ENCODE measurements at regions not wholly inside any gene's neighbourhood (a gene's known extent, or its start where the extent isn't known, plus 50 kb on each side); places are given as distances from the start of the nearest gene placed in this dataset.

DNA sequence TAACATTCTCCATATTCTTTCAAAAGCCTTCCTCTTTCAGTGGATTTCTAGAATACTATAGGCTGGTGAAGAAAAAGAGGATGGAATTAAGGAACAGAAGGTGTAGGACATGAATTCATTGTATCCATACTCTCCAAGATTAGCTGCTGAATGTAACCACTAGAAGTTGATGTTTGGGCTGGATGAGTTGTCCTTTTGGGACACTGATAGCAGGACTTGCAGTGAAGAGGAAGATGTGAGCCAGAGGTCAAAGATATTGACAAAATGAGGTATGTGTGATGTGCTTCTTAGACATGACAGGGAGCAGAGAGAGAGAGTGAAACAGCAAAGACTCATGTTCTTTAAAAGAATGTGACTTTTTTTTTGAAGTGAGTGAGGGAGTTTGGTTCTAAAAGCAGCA lies 134.3 kb upstream of the MAN1A1 start:
- no peak overlapping the region for H3K9ac ChIP-seq (ENCODE audit: low read depth, low read length)
- H3K9me3 ChIP-seq (ENCODE audit: control insufficient read depth, insufficient read depth, low read length), result no peaks in the 10 kb centered on the region
- no peaks in the 10 kb centered on the region for H3K4me1 ChIP-seq (ENCODE audit: control insufficient read depth, insufficient read depth, low read length)
- H3K27ac ChIP-seq (ENCODE audit: low read depth, low read length), result no peak overlapping the region
- no peaks in the 10 kb centered on the region for H3K36me3 ChIP-seq (ENCODE audit: control insufficient read depth, insufficient read depth, low read length)
- H3K4me3 ChIP-seq (ENCODE audit: low read depth, low read length), result no peak overlapping the region
- H3K27me3 ChIP-seq (ENCODE audit: control insufficient read depth, insufficient read depth, low read length), result no peaks in the 10 kb centered on the region

DNA sequence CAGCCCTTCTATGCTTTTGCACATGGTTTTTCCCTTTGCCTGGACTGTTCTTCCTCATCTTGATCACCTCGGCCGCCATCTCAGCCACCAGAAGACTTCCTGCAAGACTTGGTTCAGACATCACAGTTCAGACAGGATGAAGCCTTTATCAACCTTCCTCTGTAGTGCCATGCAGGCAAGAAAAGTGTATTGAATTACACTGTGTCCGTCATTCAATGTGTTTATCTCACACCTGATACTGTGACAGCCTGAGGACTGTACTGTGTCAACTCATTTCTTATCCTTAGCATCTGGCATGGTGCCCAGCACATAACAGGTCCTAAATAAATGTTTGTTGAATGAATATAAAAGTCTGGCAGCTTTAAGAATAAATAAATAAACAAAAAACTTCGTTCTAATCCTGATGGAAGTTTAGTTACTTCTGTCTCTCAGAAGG lies 133.3 kb upstream of the MAN1A1 start:
- Histone ChIP-seq H3K27me3 (ENCODE audit: control insufficient read depth, insufficient read depth, low read length) (no peaks in the 10 kb centered on the region), H3K9ac (ENCODE audit: low read depth, low read length) (no peak overlapping the region), H3K9me3 (ENCODE audit: control insufficient read depth, insufficient read depth, low read length) (no peaks in the 10 kb centered on the region), H3K27ac (ENCODE audit: low read depth, low read length) (no peak overlapping the region), H3K4me1 (ENCODE audit: control insufficient read depth, insufficient read depth, low read length) (no peaks in the 10 kb centered on the region), H3K36me3 (ENCODE audit: control insufficient read depth, insufficient read depth, low read length) (no peaks in the 10 kb centered on the region), H3K4me3 (ENCODE audit: low read depth, low read length) (no peak overlapping the region)

DNA sequence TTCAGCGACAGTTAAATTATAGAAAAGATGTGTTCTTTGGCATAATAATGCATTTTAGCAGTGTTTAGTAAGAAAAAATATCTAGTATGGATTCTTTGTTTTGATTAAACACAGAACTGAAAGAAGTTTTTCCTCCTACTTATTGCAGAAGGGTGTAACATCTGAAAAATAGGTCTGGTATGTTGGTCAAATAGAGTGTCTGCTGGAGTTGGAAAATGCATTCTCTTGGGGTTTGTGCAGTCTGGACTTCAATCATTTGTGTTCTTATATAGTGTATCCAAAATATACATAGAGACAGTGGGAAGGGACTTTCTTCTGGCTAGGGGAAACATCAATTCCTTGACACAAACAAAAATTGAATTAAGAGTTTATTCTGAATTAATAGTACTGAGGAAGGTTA lies 132.4 kb upstream of the MAN1A1 start:
- H3K36me3 ChIP-seq (ENCODE audit: control insufficient read depth, insufficient read depth, low read length), result no peaks in the 10 kb centered on the region
- H3K4me1 ChIP-seq (ENCODE audit: control insufficient read depth, insufficient read depth, low read length), result no peaks in the 10 kb centered on the region
- no peak overlapping the region for H3K27ac ChIP-seq (ENCODE audit: low read depth, low read length)
- no peaks in the 10 kb centered on the region for H3K27me3 ChIP-seq (ENCODE audit: control insufficient read depth, insufficient read depth, low read length)
- no peak overlapping the region for H3K9ac ChIP-seq (ENCODE audit: low read depth, low read length)
- H3K4me3 ChIP-seq (ENCODE audit: low read depth, low read length), result no peak overlapping the region
- no peaks in the 10 kb centered on the region for H3K9me3 ChIP-seq (ENCODE audit: control insufficient read depth, insufficient read depth, low read length)

DNA sequence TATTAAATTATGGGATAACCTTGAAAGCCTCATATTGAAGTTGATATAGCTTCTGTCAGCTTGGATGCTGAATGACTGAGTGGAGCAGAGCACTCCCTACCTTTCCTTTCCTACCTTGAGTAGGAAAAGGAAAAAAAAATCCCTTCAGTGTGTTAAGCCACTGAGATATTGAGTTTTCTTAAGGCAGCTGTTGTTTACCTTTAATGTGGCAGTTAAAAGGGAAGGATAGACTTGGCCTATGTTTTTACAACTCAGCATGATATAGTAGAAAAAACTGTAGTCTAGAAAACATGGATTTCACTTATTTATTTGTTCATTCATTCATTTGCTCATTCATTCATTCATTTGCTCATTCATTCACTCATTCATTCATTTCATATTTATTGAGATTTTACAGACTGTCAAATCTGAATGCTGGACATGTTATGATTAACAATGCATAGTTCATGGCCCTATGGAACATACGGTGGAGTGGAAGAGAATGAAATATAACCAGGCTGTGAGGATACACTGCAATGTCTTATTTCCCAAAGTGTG lies 131.5 kb upstream of the MAN1A1 start:
- no peak overlapping the region for H3K9ac ChIP-seq (ENCODE audit: low read depth, low read length)
- H3K36me3 ChIP-seq (ENCODE audit: control insufficient read depth, insufficient read depth, low read length), result no peaks in the 10 kb centered on the region
- no peak overlapping the region for H3K27ac ChIP-seq (ENCODE audit: low read depth, low read length)
- no peaks in the 10 kb centered on the region for H3K4me1 ChIP-seq (ENCODE audit: control insufficient read depth, insufficient read depth, low read length)
- no peak overlapping the region for H3K4me3 ChIP-seq (ENCODE audit: low read depth, low read length)
- H3K9me3 ChIP-seq (ENCODE audit: control insufficient read depth, insufficient read depth, low read length), result no peaks in the 10 kb centered on the region
- H3K27me3 ChIP-seq (ENCODE audit: control insufficient read depth, insufficient read depth, low read length), result no peaks in the 10 kb centered on the region

DNA sequence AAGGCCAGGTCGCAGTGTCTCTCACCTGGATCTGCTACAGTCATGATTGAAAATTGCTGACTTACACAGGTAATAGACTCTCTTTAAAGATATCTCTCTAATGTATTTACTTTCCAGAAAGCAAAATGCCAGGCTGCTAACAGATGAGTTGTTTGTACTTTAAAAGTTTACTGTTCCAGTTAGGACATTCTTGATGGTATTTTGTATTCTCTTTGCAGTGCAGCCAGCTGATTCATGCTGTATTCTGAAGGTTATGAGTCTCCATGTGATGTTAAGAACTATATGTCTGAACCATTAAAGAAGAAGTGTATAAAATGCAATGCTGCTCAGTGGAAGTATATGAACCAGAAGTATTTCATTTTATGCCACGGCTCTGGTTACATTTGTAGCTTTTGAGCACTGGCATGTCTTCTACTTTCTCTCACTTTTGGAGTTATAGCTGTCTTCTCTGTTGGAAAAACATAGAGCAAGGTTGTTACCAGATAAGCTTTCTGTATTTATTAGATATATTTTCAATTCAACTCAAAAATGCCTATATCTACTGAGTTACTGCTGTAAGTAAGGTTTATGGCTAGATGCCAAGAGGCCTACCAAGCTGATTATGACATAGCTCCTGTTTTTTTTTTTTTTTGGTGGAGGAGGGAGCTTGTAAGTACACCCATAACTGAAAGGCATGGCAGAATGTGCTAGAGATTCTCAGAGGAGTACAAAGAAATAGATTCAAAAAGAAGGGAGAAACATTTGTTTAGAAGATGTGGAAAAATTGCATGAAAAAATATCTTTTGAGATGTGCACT lies 130.5 kb upstream of the MAN1A1 start:
- no peaks in the 10 kb centered on the region for H3K36me3 ChIP-seq (ENCODE audit: control insufficient read depth, insufficient read depth, low read length)
- H3K9ac ChIP-seq (ENCODE audit: low read depth, low read length), result no peak overlapping the region
- H3K27ac ChIP-seq (ENCODE audit: low read depth, low read length), result no peak overlapping the region
- H3K27me3 ChIP-seq (ENCODE audit: control insufficient read depth, insufficient read depth, low read length), result no peaks in the 10 kb centered on the region
- H3K4me1 ChIP-seq (ENCODE audit: control insufficient read depth, insufficient read depth, low read length), result no peaks in the 10 kb centered on the region
- no peaks in the 10 kb centered on the region for H3K9me3 ChIP-seq (ENCODE audit: control insufficient read depth, insufficient read depth, low read length)
- H3K4me3 ChIP-seq (ENCODE audit: low read depth, low read length), result no peak overlapping the region

DNA sequence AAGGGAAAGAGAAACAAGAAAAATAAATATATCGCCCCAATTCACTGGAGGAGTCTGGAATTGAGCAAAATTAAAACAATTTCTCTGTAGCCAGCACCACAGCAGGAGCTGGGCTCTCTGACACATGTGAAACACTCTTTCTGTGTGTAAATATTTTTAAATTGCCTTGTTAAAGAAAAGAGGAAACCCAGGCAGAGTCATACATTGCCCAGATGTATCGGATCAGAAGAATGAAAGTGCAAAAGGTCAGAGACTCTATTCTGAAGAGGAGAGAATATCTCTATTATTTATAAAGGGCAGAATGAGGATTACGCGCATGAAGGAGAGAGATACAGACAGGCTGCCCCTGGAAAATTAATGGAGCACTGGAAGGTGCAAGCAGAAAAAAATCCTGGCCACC lies 127.0 kb upstream of the MAN1A1 start:
- Histone ChIP-seq H3K4me3 (ENCODE audit: low read depth, low read length) (no peak overlapping the region), H3K27ac (ENCODE audit: low read depth, low read length) (no peak overlapping the region)

DNA sequence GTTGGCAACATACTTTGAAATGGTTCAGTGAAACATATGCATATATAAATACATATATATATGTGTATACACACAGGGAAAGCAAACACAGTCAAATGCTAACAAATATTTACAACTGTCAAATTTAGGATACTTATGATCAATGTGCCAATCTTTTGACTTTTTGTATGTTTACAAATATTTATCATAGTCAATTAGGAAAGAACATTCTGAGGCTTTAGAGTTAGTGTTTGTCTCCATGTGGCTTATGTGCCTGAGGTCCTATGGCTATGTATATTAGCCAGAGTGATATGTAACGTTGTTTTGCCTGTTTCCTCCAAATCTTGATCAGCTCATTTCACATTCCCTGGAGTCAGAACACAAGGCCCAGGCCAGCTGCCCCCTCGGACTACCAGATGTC lies 126.5 kb upstream of the MAN1A1 start:
- Histone ChIP-seq H3K4me3 (ENCODE audit: low read depth, low read length) (no peak overlapping the region), H3K9ac (ENCODE audit: low read depth, low read length) (no peak overlapping the region), H3K27me3 (ENCODE audit: control insufficient read depth, insufficient read depth, low read length) (no peaks in the 10 kb centered on the region), H3K4me1 (ENCODE audit: control insufficient read depth, insufficient read depth, low read length) (0 out of 2 replicates have a peak, but pooled peaks cover 3% of the 10 kb centered on the region), H3K9me3 (ENCODE audit: control insufficient read depth, insufficient read depth, low read length) (no peaks in the 10 kb centered on the region), H3K27ac (ENCODE audit: low read depth, low read length) (no peak overlapping the region), H3K36me3 (ENCODE audit: control insufficient read depth, insufficient read depth, low read length) (no peaks in the 10 kb centered on the region)

More for the DNA sequence above, 127.0 kb upstream of the MAN1A1 start:
- Histone ChIP-seq H3K27me3 (ENCODE audit: control insufficient read depth, insufficient read depth, low read length) (no peaks in the 10 kb centered on the region), H3K36me3 (ENCODE audit: control insufficient read depth, insufficient read depth, low read length) (no peaks in the 10 kb centered on the region), H3K4me1 (ENCODE audit: control insufficient read depth, insufficient read depth, low read length) (no peaks in the 10 kb centered on the region), H3K9ac (ENCODE audit: low read depth, low read length) (no peak overlapping the region), H3K9me3 (ENCODE audit: control insufficient read depth, insufficient read depth, low read length) (no peaks in the 10 kb centered on the region)

DNA sequence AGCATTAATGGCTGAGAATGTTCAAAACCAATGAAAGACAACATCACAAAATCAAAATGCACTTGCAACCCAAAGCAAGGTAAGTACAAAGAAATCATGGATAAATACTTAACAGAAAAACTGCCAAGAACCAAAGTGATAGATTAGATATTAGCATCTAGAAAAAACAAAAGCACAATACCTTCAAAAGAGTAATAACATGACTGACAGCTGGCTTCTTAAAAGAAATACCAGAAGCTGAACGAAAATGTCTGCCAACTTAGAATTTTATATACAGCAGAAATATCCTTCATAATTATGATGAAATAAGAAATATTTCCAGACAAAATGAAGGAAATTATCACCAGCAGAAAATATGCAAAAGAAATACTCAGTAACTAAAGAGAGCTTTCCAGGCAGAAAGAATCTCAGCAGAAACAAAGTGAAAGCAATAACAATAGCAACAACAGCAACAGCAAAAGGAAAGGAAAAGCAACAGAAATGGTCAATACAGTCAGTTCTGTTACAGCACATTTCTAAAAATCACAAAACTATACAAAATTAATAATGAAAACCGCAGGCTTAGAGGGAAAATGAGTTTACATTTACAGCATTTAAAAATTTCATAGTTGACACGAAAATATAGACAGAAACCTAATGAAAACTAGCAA lies 121.5 kb upstream of the MAN1A1 start:
- Histone ChIP-seq H3K27me3 (ENCODE audit: control insufficient read depth, insufficient read depth, low read length) (no peaks in the 10 kb centered on the region), H3K4me1 (ENCODE audit: control insufficient read depth, insufficient read depth, low read length) (peaks cover 9% of the 10 kb centered on the region), H3K4me3 (ENCODE audit: low read depth, low read length) (no peak overlapping the region), H3K36me3 (ENCODE audit: control insufficient read depth, insufficient read depth, low read length) (no peaks in the 10 kb centered on the region), H3K9ac (ENCODE audit: low read depth, low read length) (no peak overlapping the region), H3K27ac (ENCODE audit: low read depth, low read length) (no peak overlapping the region), H3K9me3 (ENCODE audit: control insufficient read depth, insufficient read depth, low read length) (no peaks in the 10 kb centered on the region)

DNA sequence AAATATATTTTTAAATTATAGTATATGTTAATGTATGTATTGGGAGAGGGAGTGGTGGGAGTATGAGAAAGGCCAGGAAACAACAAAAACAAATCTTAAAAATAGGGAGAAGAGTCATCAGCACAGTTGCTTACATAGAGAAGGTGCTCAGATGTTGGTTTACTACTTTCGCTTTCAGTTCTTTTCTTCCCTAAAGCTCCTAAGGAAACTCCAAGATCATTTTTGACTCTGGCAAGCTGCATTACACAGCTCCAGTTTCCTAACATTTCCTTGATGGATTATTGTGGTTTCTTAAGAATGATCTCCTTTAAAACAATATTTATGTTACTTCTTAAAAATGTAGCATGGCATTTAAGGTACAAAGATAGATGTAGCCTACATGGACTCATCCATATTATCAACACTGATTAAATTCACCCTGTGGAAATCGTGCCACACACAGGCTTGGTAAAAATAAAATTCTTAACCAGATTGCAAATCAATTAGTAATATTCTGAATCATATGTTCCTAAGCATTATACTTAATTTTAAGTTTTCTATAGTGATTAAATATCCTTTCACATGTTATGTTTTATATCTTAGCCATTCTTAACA lies 118.0 kb upstream of the MAN1A1 start:
- Histone ChIP-seq H3K9me3 (ENCODE audit: control insufficient read depth, insufficient read depth, low read length) (no peaks in the 10 kb centered on the region), H3K4me1 (ENCODE audit: control insufficient read depth, insufficient read depth, low read length) (peaks cover 9% of the 10 kb centered on the region), H3K9ac (ENCODE audit: low read depth, low read length) (no peak overlapping the region), H3K36me3 (ENCODE audit: control insufficient read depth, insufficient read depth, low read length) (no peaks in the 10 kb centered on the region), H3K27me3 (ENCODE audit: control insufficient read depth, insufficient read depth, low read length) (no peaks in the 10 kb centered on the region), H3K4me3 (ENCODE audit: low read depth, low read length) (no peak overlapping the region), H3K27ac (ENCODE audit: low read depth, low read length) (no peak overlapping the region)

DNA sequence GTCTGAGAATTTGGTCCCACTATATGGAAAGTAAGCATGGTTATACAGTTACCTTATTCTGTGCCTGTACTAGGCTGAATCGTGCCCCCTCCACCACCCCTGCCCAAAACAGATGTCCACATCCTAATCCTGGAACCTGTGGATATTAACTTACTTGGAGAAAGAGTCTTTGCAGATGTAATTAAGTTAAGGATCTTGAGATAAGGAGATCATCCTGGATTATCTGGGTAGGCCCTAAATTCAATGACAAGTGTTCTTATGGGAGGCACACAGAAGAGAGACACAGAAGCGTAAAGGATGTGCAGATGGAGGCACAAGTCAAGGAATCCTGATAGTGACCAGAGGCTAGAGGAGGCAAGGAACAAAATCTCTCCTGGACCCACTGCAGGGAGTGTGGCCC lies 116.7 kb upstream of the MAN1A1 start:
- no peak overlapping the region for H3K9ac ChIP-seq (ENCODE audit: low read depth, low read length)
- H3K27ac ChIP-seq (ENCODE audit: low read depth, low read length), result no peak overlapping the region
- no peaks in the 10 kb centered on the region for H3K27me3 ChIP-seq (ENCODE audit: control insufficient read depth, insufficient read depth, low read length)
- H3K4me3 ChIP-seq (ENCODE audit: low read depth, low read length), result no peak overlapping the region
- H3K4me1 ChIP-seq (ENCODE audit: control insufficient read depth, insufficient read depth, low read length), result peaks cover 8% of the 10 kb centered on the region
- no peaks in the 10 kb centered on the region for H3K9me3 ChIP-seq (ENCODE audit: control insufficient read depth, insufficient read depth, low read length)
- H3K36me3 ChIP-seq (ENCODE audit: control insufficient read depth, insufficient read depth, low read length), result no peaks in the 10 kb centered on the region

DNA sequence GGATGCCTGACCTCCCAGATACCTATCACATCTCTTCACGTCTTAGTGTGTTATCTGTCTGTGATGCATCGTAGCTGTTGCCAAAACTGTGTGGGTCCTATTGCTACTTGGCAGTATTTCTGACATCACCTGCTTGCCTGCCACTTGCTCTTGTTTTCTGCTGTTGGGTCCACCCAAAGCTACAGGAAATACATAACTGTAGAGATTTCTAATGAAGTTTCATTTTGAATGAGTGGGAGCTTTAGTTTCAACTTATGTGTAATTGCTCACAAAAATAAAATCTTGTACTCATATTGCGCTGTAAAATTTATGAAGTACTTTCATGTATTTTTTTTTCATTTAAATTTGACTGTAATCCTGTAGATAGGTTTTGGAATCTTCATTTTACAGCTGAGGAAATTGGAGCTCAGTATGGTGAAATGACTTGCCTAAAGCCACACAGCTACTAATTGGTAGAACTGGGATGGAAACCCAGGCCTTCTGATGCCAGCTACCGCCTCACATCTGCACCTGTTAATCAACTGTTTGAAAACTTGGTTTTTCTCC lies 113.6 kb upstream of the MAN1A1 start:
- no peaks in the 10 kb centered on the region for H3K27me3 ChIP-seq (ENCODE audit: control insufficient read depth, insufficient read depth, low read length)
- no peak overlapping the region for H3K4me3 ChIP-seq (ENCODE audit: low read depth, low read length)
- no peak overlapping the region for H3K27ac ChIP-seq (ENCODE audit: low read depth, low read length)
- H3K9me3 ChIP-seq (ENCODE audit: control insufficient read depth, insufficient read depth, low read length), result no peaks in the 10 kb centered on the region; the same call in 1 of the 2 replicates
- no peak overlapping the region for H3K9ac ChIP-seq (ENCODE audit: low read depth, low read length)
- H3K4me1 ChIP-seq (ENCODE audit: control insufficient read depth, insufficient read depth, low read length), result no peaks in the 10 kb centered on the region
- H3K36me3 ChIP-seq (ENCODE audit: control insufficient read depth, insufficient read depth, low read length), result no peaks in the 10 kb centered on the region

All from HUES48 (cell line).